HepG2 (cell line): ENCODE measurements at regions not wholly inside any gene's neighbourhood (a gene's known extent, or its start where the extent isn't known, plus 50 kb on each side); places are given as distances from the start of the nearest gene placed in this dataset.
"Not testable (repeated sequence)": the region's sequence is repeated elsewhere in the genome, so short reads cannot be mapped to it uniquely, and the experiment has no call there.

Source experiments
- ATAC-seq: fragments of 200-7000 bp; cut with Tn5 transposase; 3 replicates; pipeline ENCODE4 v1.9.1; 2020; ENCODE audit warnings: mild to moderate bottlenecking, moderate library complexity
- BruUV-seq: library from RNA; stranded (reverse); fragments of 400-500 nt; replicated peaks from 2 replicates; lab custom pipeline; 2021; lab: Mats Ljungman, UMichigan
- CTCF ChIA-PET: fragments of 300-600 bp; formaldehyde crosslinking; extraction: SDS; loops from one replicate; lab custom pipeline; 2021; ENCODE audit warnings: low total read pairs, inconsistent platforms, low intra/inter-chr PET ratio; lab: Yijun Ruan, JAX
- POLR2A ChIA-PET: fragments of 350-600 bp; sonication (Branson Sonifier 250); formaldehyde crosslinking; loops from one replicate; lab custom pipeline; 2020; ENCODE audit warnings: antibody characterized with exemption, inconsistent platforms; lab: Yijun Ruan, JAX
- DNase-seq: peaks from one replicate; pipeline ENCODE4 v3.0.0-alpha.2; 2015; ENCODE audit warnings: low spot score
- FAIRE-seq: peaks from 3 replicates; lab custom pipeline; 2011; peaks lifted over from hg19 to GRCh38; lab: Jason Lieb, UNC
- H2AFZ ChIP-seq: one replicate; pipeline ENCODE4 v1.6.1; 2011; ENCODE audit warnings: low read length, inconsistent platforms
- H3K27ac ChIP-seq: fragments of 300-600 bp; 3 replicates; pipeline ENCODE4 v1.8.0; 2011; ENCODE audit warnings: mixed run types, mild to moderate bottlenecking, mixed read lengths, low read length, inconsistent platforms; ENCODE audit not compliant: insufficient read depth; ENCODE audit errors: extremely low read length
- H3K27me3 ChIP-seq, 2 experiments: fragments of 200-600 bp in 1 of 2; 2 replicates in 1 of 2; 3 replicates in 1 of 2; pipeline versions ENCODE4 v1.6.0 to v1.8.0; 2011; ENCODE audit warnings: low read length in 2 of 2, mild to moderate bottlenecking in 2 of 2, moderate library complexity in 2 of 2, inconsistent platforms in 1 of 2; ENCODE audit not compliant: insufficient read depth in 2 of 2, control insufficient read depth in 1 of 2
- H3K36me3 ChIP-seq, 2 experiments: fragments of 200-600 bp in 1 of 2; replicated peaks in 1 of 2; 2 replicates in 1 of 2; 3 replicates in 1 of 2; pipeline versions ENCODE4 v1.5.1 to v1.8.0; 2011; ENCODE audit warnings: low read length in 2 of 2, inconsistent platforms in 1 of 2; ENCODE audit not compliant: insufficient read depth in 2 of 2, control insufficient read depth in 1 of 2
- H3K4me1 ChIP-seq: 2 replicates; pipeline ENCODE4 v1.5.1; 2012; ENCODE audit warnings: low read length, inconsistent platforms; ENCODE audit not compliant: insufficient read depth
- H3K4me2 ChIP-seq: 2 replicates; pipeline ENCODE4 v1.6.0; 2011; ENCODE audit warnings: low read depth, low read length, inconsistent platforms
- H3K4me3 ChIP-seq, 3 experiments: fragments of 200-600 bp in 1 of 3; sonication (generic), shearing (Covaris generic) in 1 of 3; replicated peaks in 1 of 3; 2 replicates each; pipeline ENCODE4 v1.5.1; 2011 to 2016; ENCODE audit warnings: low read length in 3 of 3, inconsistent platforms in 2 of 3, low read depth in 2 of 3, mild to moderate bottlenecking in 2 of 3, control low read depth in 1 of 3, mixed read lengths in 1 of 3; ENCODE audit not compliant: insufficient read depth in 1 of 3
- H3K79me2 ChIP-seq: one replicate; pipeline ENCODE4 v1.6.1; 2011; ENCODE audit warnings: low read length, inconsistent platforms; ENCODE audit not compliant: insufficient read depth
- H3K9ac ChIP-seq: 2 replicates; pipeline ENCODE4 v1.6.0; 2011; ENCODE audit warnings: mild to moderate bottlenecking, low read depth, low read length, inconsistent platforms; ENCODE audit not compliant: insufficient read depth
- H3K9me3 ChIP-seq: 2 replicates; pipeline ENCODE4 v1.5.1; 2012; ENCODE audit warnings: mild to moderate bottlenecking, low read length
- H4K20me1 ChIP-seq: 2 replicates; pipeline ENCODE4 v1.6.0; 2011; ENCODE audit warnings: inconsistent platforms, mild to moderate bottlenecking, low read length, moderate library complexity; ENCODE audit not compliant: insufficient read depth
- ATAD3A ChIP-seq: sonication (generic); formaldehyde crosslinking; IDR thresholded peaks from 2 replicates; pipeline ENCODE4 v1.4.0; 2020; ENCODE audit warnings: missing genetic modification reagents
- BRD4 ChIP-seq: sonication (generic); formaldehyde crosslinking; IDR thresholded peaks from 2 replicates; pipeline ENCODE4 v1.4.0; 2020; ENCODE audit warnings: missing genetic modification reagents
- KMT2B ChIP-seq: IDR thresholded peaks from 2 replicates; pipeline ENCODE4 v1.6.1; 2016; ENCODE audit warnings: missing genetic modification reagents, missing compliant biosample characterization
- LCORL ChIP-seq, 2 experiments: fragments of 450-650 bp in 1 of 2; sonication (generic) in 1 of 2; formaldehyde crosslinking in 1 of 2; IDR thresholded peaks; 2 replicates each; pipeline versions ENCODE4 v1.5.0 to v1.6.1; 2017 to 2020; ENCODE audit warnings: antibody characterized with exemption in 1 of 2, missing genetic modification reagents in 1 of 2
- RARA ChIP-seq: IDR thresholded peaks from 2 replicates; pipeline ENCODE4 v1.6.1; 2016; ENCODE audit warnings: missing genetic modification reagents, missing compliant biosample characterization
- RXRA ChIP-seq: sonication (generic); formaldehyde crosslinking; IDR thresholded peaks from 2 replicates; pipeline ENCODE4 v1.5.1; 2020; ENCODE audit warnings: missing genetic modification reagents
- SAFB2 ChIP-seq: sonication (generic); formaldehyde crosslinking; IDR thresholded peaks from 2 replicates; pipeline ENCODE4 v1.5.1; 2020; ENCODE audit warnings: missing genetic modification reagents, low read depth, mild to moderate bottlenecking, borderline replicate concordance
- SALL2 ChIP-seq: sonication (generic); formaldehyde crosslinking; IDR thresholded peaks from 2 replicates; pipeline ENCODE4 v1.8.1; 2023; ENCODE audit warnings: mild to moderate bottlenecking, missing genetic modification reagents, inconsistent platforms
- ZNF607 ChIP-seq: sonication (generic); formaldehyde crosslinking; IDR thresholded peaks from 2 replicates; pipeline ENCODE4 v1.5.1; 2020; ENCODE audit warnings: missing genetic modification reagents, mild to moderate bottlenecking, borderline replicate concordance
- ZNF616 ChIP-seq: sonication (generic); formaldehyde crosslinking; IDR thresholded peaks from 2 replicates; pipeline ENCODE4 v1.5.0; 2020; ENCODE audit warnings: low read depth, mild to moderate bottlenecking, missing genetic modification reagents
- ZNF644 ChIP-seq: IDR thresholded peaks from 2 replicates; pipeline ENCODE4 v1.6.1; 2016; ENCODE audit warnings: low read depth
- ZNF670 ChIP-seq: sonication (generic); formaldehyde crosslinking; IDR thresholded peaks from 2 replicates; pipeline ENCODE4 v1.8.0; 2022; ENCODE audit warnings: mild to moderate bottlenecking, missing genetic modification reagents, borderline replicate concordance
- ZNF776 ChIP-seq: sonication (generic); formaldehyde crosslinking; IDR thresholded peaks from 2 replicates; pipeline ENCODE4 v1.4.0; 2020; ENCODE audit warnings: mild to moderate bottlenecking, missing genetic modification reagents
- ZZZ3 ChIP-seq: sonication (generic); formaldehyde crosslinking; IDR thresholded peaks from 2 replicates; pipeline ENCODE4 v1.4.0; 2020; ENCODE audit warnings: missing genetic modification reagents, mild to moderate bottlenecking, borderline replicate concordance
- WGBS: methylation state at CpG from one replicate; pipeline ENCODE4 v1.1.6; 2017; ENCODE audit warnings: low lambda C conversion rate; 5-methylcytosine and 5-hydroxymethylcytosine counted together
- in situ Hi-C: cut with HindIII; loops from 2 replicates; pipeline ENCODE4 v1.10.0; 2017; ENCODE audit warnings: low pct_unique_long_range_greater_than_20kb; ENCODE audit not compliant: extremely low pct_ligation_motif_present
- intact Hi-C: fragments of 100-400 bp; cut with micrococcal nuclease; formaldehyde crosslinking; loops from one replicate; pipeline ENCODE4 v1.10.0; 2022; ENCODE audit not compliant: unreplicated experiment
- TF ChIP-seq, protein P1 (sequence below): sonication (generic); formaldehyde crosslinking; IDR thresholded peaks from 2 replicates; pipeline ENCODE4 v1.5.0; 2020; ENCODE audit warnings: mild to moderate bottlenecking, missing genetic modification reagents
- TF ChIP-seq, protein P2 (sequence below): sonication (generic); formaldehyde crosslinking; IDR thresholded peaks from 2 replicates; pipeline ENCODE4 v1.4.0; 2020; ENCODE audit warnings: low read depth, mild to moderate bottlenecking, missing genetic modification reagents

DNA sequence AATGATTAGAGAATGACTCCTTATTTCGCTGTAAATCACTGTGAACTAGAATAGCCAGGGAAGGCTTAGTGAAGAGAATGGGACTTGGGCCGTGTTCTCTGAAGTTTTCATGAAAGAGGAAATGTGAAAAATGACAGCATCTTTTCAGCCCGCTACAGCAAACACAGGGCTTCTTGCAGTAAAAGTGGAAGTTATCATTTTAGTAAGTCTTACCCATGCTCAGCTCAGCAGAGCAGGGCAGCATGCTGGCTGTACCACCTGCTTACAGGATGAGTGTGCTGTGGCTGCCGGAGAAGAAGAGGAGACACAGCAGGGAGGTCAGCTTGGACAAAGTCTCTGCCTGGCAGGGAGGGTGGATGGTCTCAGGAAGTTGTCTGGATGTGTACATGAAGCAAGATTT is 300.7 kb upstream of the DLGAP1 start (continued):
- TF ChIP-seq, protein P1, sequence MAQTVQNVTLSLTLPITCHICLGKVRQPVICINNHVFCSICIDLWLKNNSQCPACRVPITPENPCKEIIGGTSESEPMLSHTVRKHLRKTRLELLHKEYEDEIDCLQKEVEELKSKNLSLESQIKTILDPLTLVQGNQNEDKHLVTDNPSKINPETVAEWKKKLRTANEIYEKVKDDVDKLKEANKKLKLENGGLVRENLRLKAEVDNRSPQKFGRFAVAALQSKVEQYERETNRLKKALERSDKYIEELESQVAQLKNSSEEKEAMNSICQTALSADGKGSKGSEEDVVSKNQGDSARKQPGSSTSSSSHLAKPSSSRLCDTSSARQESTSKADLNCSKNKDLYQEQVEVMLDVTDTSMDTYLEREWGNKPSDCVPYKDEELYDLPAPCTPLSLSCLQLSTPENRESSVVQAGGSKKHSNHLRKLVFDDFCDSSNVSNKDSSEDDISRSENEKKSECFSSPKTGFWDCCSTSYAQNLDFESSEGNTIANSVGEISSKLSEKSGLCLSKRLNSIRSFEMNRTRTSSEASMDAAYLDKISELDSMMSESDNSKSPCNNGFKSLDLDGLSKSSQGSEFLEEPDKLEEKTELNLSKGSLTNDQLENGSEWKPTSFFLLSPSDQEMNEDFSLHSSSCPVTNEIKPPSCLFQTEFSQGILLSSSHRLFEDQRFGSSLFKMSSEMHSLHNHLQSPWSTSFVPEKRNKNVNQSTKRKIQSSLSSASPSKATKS (CRISPR knock-in tag), result no peak
- TF ChIP-seq ZNF670 (CRISPR knock-in tag) (no peak), ATAD3A (no peak), KMT2B (CRISPR knock-in tag) (no peak)

DNA sequence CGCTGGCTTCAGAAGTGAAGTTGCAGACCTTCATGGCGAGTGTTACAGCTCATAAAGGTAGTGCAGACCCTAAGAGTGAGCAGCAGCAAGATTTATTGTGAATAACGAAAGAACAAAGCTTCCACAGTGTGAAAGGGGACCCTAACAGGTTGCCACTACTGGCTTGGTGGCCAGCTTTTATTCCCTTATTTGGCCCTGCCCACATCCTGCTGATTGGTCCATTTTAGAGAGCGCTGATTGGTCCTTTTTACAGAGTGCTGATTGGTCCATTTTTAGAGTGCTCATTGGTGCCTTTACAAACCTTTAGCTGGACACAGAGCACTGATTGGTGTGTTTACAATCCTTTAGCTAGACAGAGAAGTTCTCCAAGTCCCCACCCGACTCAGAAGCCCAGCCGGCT is 298.0 kb upstream of the DLGAP1 start:
- H3K27me3 ChIP-seq, H3K4me3 ChIP-seq, H3K4me1 ChIP-seq, BruUV-seq, H2AFZ ChIP-seq, H3K9ac ChIP-seq, H3K36me3 ChIP-seq, ATAC-seq, H3K79me2 ChIP-seq, intact Hi-C loops, CTCF ChIA-PET, H3K9me3 ChIP-seq, FAIRE-seq, H4K20me1 ChIP-seq, H3K27ac ChIP-seq, in situ Hi-C loops, POLR2A ChIA-PET, DNase-seq, H3K4me2 ChIP-seq: not testable (repeated sequence)
- 18% methylated on average over 6 of the region's 6 CpGs for WGBS

DNA sequence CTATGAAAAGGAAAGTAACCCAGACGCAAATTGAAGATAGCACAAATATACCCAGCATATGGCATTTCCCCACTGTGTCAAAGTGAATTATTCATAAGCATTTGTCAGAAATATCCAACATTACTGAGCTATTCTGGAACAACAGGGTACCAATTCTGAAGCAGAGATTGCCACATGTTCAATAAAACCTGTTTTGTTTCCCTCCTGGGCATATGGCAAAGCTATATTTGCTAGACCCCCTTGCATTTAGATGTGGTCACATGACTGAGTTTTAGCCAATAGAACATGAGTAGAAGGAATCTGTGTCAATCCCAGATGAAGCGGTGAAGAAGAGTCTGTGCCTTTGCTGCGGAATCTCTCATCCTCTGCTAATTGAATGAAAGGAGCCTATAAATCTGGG is 296.4 kb upstream of the DLGAP1 start:
- in situ Hi-C loops (no loop called here), intact Hi-C loops (no loop called here)
- no peaks in the 10 kb centered on the region for H3K27me3 ChIP-seq
- H3K27ac ChIP-seq, result no peak overlapping the region
- no peaks in the 10 kb centered on the region for H3K36me3 ChIP-seq
- peaks cover 17% of the 10 kb centered on the region for H3K9me3 ChIP-seq
- no peak overlapping the region for H3K9ac ChIP-seq
- BruUV-seq, result no TSS peak
- WGBS, result 34% methylated on average over 3 of the region's 3 CpGs
- H3K4me1 ChIP-seq, result no peaks in the 10 kb centered on the region
- POLR2A ChIA-PET, result no interaction called here
- CTCF ChIA-PET, result no interaction called here
- ATAC-seq, result no peak
- no peak overlapping the region for H2AFZ ChIP-seq
- H3K79me2 ChIP-seq, result no peaks in the 10 kb centered on the region
- FAIRE-seq, result no peak
- H3K4me3 ChIP-seq, result no peak overlapping the region
- H3K4me2 ChIP-seq, result no peak overlapping the region
- no peak for DNase-seq
- no peaks in the 10 kb centered on the region for H4K20me1 ChIP-seq
- no peak for TF ChIP-seq ZZZ3 (CRISPR knock-in tag)
- TF ChIP-seq ZNF644 (CRISPR knock-in tag), result no peak
- no peak for TF ChIP-seq ZNF607
- TF ChIP-seq, protein P2, sequence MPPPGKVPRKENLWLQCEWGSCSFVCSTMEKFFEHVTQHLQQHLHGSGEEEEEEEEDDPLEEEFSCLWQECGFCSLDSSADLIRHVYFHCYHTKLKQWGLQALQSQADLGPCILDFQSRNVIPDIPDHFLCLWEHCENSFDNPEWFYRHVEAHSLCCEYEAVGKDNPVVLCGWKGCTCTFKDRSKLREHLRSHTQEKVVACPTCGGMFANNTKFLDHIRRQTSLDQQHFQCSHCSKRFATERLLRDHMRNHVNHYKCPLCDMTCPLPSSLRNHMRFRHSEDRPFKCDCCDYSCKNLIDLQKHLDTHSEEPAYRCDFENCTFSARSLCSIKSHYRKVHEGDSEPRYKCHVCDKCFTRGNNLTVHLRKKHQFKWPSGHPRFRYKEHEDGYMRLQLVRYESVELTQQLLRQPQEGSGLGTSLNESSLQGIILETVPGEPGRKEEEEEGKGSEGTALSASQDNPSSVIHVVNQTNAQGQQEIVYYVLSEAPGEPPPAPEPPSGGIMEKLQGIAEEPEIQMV, result no peak
- TF ChIP-seq LCORL (IDR thresholded peaks at IDR 0.05), result no peak
- TF ChIP-seq LCORL (CRISPR knock-in tag; IDR thresholded peaks at IDR 0.05), result no peak
- no peak for TF ChIP-seq ZNF616 (CRISPR knock-in tag)
- TF ChIP-seq SALL2 (CRISPR knock-in tag), result no peak
- TF ChIP-seq ZNF776, result no peak
- TF ChIP-seq RXRA (CRISPR knock-in tag), result no peak
- TF ChIP-seq RARA, result no peak
- TF ChIP-seq SAFB2 (CRISPR knock-in tag), result no peak
- no peak for TF ChIP-seq BRD4
